ENCODE measurements at regions not wholly inside any gene's neighbourhood (a gene's known extent, or its start where the extent isn't known, plus 50 kb on each side); places are given as distances from the start of the nearest gene placed in this dataset.

DNA sequence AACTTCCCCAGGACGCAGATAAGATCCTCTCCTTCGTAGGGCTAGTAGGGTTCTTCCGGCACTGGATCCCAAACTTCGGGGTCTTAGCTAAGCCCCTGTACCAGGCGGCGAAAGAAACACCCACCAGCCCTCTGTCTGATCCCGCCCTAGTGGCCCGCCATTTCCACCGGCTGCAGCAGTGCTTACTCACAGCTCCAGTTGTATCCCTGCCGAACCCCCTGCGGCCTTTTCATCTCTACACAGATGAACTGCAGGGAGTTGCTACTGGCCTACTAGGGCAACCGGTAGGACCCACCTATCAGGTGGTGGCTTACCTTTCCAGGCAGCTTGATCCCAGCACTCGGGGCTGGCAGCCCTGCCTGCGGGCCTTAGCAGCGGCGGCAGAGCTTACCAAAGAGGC lies 961.2 kb downstream of the RPA4 start:
- H3K9ac ChIP-seq (replicated peaks in 1 of 4; ENCODE audit: extremely low read depth in 1 of 4, low read depth in 3 of 4, low read length in 3 of 4) = no peak overlapping the region
- no peak overlapping the region for H2BK20ac ChIP-seq (ENCODE audit: low read length)
- no peak overlapping the region for H3K4ac ChIP-seq (replicated peaks; ENCODE audit: insufficient read length, low read depth, low read length)
- no peak overlapping the region for H2BK12ac ChIP-seq (ENCODE audit: low read depth, low read length)
- no peaks in the 10 kb centered on the region for H3K36me3 ChIP-seq (ENCODE audit: control insufficient read depth in 2 of 4, insufficient read depth in 4 of 4, low read length in 3 of 4)
- H3K56ac ChIP-seq (replicated peaks; ENCODE audit: insufficient read length, low read depth, low read length) = no peak overlapping the region
- WGBS, 2 experiments (ENCODE audit: extremely low coverage in 1 of 2, insufficient coverage in 1 of 2, insufficient read length in 1 of 2, insufficient replicate concordance in 2 of 2, low coverage in 1 of 2, low lambda C conversion rate in 2 of 2, missing lambda C conversion rate in 1 of 2) = 100% methylated on average over 6 of the region's 16 CpGs; no CpG with 5 or more reads in 1 of the 2 experiments
- H3K79me2 ChIP-seq (ENCODE audit: control insufficient read depth in 1 of 2, insufficient read depth in 2 of 2, low read length in 2 of 2) = no peaks in the 10 kb centered on the region
- CTCF ChIA-PET (ENCODE audit: partially characterized antibody) = no interaction called here
- no peaks in the 10 kb centered on the region for H3K79me1 ChIP-seq (ENCODE audit: low read depth, low read length)
- no peaks in the 10 kb centered on the region for H4K20me1 ChIP-seq (replicated peaks in 1 of 2; ENCODE audit: control insufficient read depth in 1 of 2, insufficient read depth in 2 of 2, low read length in 2 of 2)
- no peak overlapping the region for H2BK5ac ChIP-seq (ENCODE audit: low read depth, low read length)
- H3K4me1 ChIP-seq (replicated peaks in 1 of 4; ENCODE audit: control insufficient read depth in 3 of 4, insufficient read depth in 4 of 4, low read length in 3 of 4) = no peaks in the 10 kb centered on the region
- no peak overlapping the region for H2AK5ac ChIP-seq (ENCODE audit: low read depth, low read length)
- no peak overlapping the region for H2BK15ac ChIP-seq (ENCODE audit: low read length)
- no peak overlapping the region for H4K5ac ChIP-seq (ENCODE audit: insufficient read length, low read depth, low read length)
- no peak overlapping the region for H3K4me2 ChIP-seq (ENCODE audit: insufficient read depth in 1 of 2, low read depth in 2 of 2, low read length in 2 of 2)
- H3K27ac ChIP-seq (ENCODE audit: low read depth, low read length) = no peak overlapping the region
- H3K14ac ChIP-seq (ENCODE audit: insufficient read length) = no peak overlapping the region
- H3K18ac ChIP-seq (ENCODE audit: extremely low read depth, low read length) = no peak overlapping the region
- FAIRE-seq = no peak
- H3K27me3 ChIP-seq (replicated peaks in 1 of 4; ENCODE audit: control insufficient read depth in 3 of 4, extremely low read depth in 1 of 4, insufficient read depth in 3 of 4, low read length in 3 of 4) = no peaks in the 10 kb centered on the region
- no peak overlapping the region for H4K8ac ChIP-seq (ENCODE audit: extremely low read depth, insufficient read depth, low read length)
- no peak overlapping the region for H2AFZ ChIP-seq (ENCODE audit: low read length)
- no peaks in the 10 kb centered on the region for H3K23me2 ChIP-seq (ENCODE audit: low read depth, low read length)
- no peak overlapping the region for H3K23ac ChIP-seq (ENCODE audit: insufficient read length)
- H3K9me3 ChIP-seq (ENCODE audit: insufficient read depth in 2 of 2, low read depth in 1 of 2, low read length in 1 of 2) = peaks cover 5 to 36% of the 10 kb centered on the region in 2 experiments; a peak in 2 of 4 replicates
- POLR2A ChIA-PET (ENCODE audit: partially characterized antibody) = no interaction called here
- no peak overlapping the region for H4K91ac ChIP-seq (replicated peaks; ENCODE audit: insufficient read length, low read length)
- H2BK120ac ChIP-seq (replicated peaks; ENCODE audit: low read depth, low read length) = no peak overlapping the region
- TF ChIP-seq RBBP5 (IDR thresholded peaks at IDR 0.05; ENCODE audit: borderline replicate concordance, low read depth, low read length) (no peak), SAP30 (IDR thresholded peaks at IDR 0.05; ENCODE audit: insufficient read depth, insufficient replicate concordance, low read length) (no peak), RFX5 (IDR thresholded peaks at IDR 0.05; ENCODE audit: borderline replicate concordance, low read depth, low read length) (no peak), ATF2 (IDR thresholded peaks at IDR 0.05; ENCODE audit: low read length) (no peak), KDM1A (IDR thresholded peaks at IDR 0.05; ENCODE audit: borderline replicate concordance, low read length) (no peak), NRF1 (IDR thresholded peaks at IDR 0.05; ENCODE audit: low read depth, low read length) (no peak), EP300 (IDR thresholded peaks at IDR 0.05; ENCODE audit: borderline replicate concordance in 1 of 2, low read depth in 2 of 2, low read length in 2 of 2) (no peak), BCL11A (IDR thresholded peaks at IDR 0.05; ENCODE audit: low read depth in 2 of 2, low read length in 2 of 2) (no peak)
- DNase-seq (ENCODE audit: low read depth in 1 of 2, low spot score in 2 of 2) = no peak
- no peak overlapping the region for H3K4me3 ChIP-seq (ENCODE audit: extremely low read depth in 1 of 4, insufficient read depth in 2 of 4, low read depth in 3 of 4, low read length in 4 of 4)
